Epithelial cell of proximal tubule (primary cell): ENCODE measurements at regions not wholly inside any gene's neighbourhood (a gene's known extent, or its start where the extent isn't known, plus 50 kb on each side); places are given as distances from the start of the nearest gene placed in this dataset.

Experiments used
- DNase-seq: peaks from one replicate; pipeline ENCODE4 v3.0.0-alpha.2; 2011; ENCODE audit warnings: low read depth
- H3K4me3 ChIP-seq: 2 replicates; pipeline ENCODE4 v1.5.1; 2011; ENCODE audit warnings: low read depth, mild to moderate bottlenecking, low read length
- CTCF ChIP-seq: conservative IDR thresholded peaks from 2 replicates; pipeline ENCODE4 v1.5.1; 2012; ENCODE audit warnings: low read depth, mild to moderate bottlenecking, low read length

GRCh38 chr7:17526621-17527020, 228.2 kb downstream of the AHR start:
- H3K4me3 ChIP-seq = no peak overlapping the region
- TF ChIP-seq CTCF = no peak
- no peak for DNase-seq

- DNase-seq = no peak
- TF ChIP-seq CTCF = no peak
Measured at GRCh38 chr7:17528636-17529035, 230.2 kb downstream of the AHR start.

DNA sequence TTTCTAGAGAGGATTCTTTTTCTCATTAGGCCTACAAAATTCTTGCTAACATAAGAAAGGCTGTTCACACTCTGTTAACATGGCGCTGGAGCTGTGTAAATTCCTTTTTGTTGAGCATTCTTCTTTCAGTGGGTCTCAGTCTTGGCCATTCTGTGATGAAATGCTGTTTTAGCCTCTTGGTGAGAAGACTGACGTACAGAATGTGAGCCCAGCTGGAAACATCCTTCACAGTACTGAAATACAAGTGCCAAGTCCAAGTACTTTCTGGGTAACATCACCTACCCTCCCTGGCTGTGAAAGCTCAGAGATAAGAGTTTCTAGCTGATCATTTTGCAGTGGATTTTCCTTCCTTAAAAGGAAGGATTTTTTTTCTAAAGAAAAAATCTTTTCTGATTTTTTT, 231.8 kb downstream of the AHR start:
- H3K4me3 ChIP-seq = no peak overlapping the region
- no peak for TF ChIP-seq CTCF
- DNase-seq = no peak

More at GRCh38 chr7:17528636-17529035, 230.2 kb downstream of the AHR start:
- no peak overlapping the region for H3K4me3 ChIP-seq

DNA sequence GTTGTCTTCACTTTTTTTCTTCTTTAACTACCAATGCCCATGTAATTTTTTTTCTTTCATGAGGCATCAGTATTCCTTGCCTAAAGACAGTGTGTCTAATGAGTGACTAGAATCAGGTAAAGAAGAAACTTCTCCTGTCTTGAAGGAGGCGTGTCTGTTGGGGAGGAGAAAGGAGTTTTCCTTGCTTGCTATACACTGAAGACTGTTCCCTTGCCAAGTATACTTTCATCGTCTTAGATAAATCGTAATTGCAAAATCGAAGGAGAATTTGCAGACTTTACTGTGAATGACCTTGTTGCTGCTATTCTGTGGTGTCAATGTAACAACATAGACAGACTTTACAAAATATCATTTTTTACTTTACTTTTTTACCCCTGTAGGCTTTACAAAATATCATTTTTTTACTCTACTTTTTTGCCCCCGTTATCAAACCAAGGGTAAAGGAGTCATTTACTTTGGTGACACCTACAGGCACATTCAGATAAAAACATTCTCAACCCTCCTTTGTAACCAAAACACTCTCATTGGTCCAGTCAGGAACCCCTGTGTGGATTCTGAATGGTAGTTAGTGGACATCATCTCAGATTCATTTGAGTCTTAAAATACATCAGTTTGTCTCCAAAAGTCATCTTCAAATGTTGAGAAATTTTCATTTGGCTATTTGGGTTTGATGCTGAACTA, 232.4 kb downstream of the AHR start:
- no peak overlapping the region for H3K4me3 ChIP-seq
- TF ChIP-seq CTCF = peak; percentile 50
- no peak for DNase-seq

DNA sequence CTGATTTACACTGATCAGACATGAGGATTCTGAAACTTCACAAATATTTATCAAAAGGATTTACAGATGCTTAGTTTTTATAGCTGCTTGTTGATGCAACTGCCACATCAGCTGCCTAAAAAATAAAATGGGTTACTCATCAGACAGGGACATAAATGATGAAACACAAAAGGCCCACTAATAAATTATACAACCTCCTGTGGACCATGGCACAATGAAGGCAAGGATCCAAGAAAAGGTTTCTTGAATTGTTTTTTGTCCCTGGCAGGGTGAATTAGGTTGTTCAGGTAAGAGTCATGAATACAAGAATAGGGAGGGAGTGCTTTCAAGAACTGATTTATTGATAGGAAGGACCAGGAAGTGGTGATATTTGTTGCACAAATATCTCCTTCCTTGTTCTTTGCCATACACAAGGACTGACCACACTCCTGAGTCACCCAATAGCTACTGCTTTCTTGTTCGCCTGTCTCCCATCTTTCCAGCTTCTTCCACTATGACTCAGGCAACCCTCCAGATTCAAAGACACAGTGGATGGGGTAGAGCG, 234.5 kb downstream of the AHR start:
- no peak overlapping the region for H3K4me3 ChIP-seq
- DNase-seq = peak; percentile 86
- no peak for TF ChIP-seq CTCF

DNA sequence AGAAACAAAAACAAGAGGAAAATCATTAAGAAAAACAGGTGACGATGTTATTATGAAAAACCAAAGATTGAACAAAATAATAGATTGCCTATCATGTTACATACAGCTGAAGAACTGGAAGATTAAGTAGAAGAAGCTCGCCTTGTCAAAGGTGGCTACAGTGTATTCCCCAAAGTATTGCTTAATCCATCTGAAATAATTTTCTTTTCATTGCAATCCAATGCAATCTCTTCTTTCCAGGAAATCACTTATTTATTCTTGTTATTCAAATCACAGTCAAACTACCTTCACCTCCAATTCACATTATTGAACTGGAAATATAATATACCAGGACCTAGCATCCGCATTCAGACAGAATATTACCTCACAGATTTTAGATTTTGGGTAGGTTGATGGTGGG, 235.9 kb downstream of the AHR start:
- no peak overlapping the region for H3K4me3 ChIP-seq
- no peak for TF ChIP-seq CTCF
- DNase-seq = no peak

DNA sequence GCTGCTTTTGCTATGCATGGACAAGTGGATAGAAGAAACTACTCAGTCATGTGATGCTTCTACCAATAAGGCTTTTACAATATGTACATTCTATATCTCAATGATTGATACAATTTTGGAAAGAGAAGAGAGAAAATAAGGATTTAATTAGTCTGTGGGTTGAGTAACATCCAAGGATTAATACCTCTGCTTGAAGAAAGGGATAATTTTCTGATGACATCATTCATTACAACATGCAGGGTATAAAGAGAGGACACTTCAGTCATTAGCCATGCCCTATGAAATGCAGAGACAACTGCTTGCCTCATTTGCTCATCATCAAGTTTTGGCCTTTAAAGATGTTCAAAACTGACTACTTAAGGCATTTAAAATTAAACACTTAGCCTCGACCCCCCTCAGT, 237.3 kb downstream of the AHR start:
- DNase-seq = no peak
- no peak for TF ChIP-seq CTCF
- H3K4me3 ChIP-seq = no peak overlapping the region
